Thyroid gland (tissue), 4 donors: ENCODE measurements at regions not wholly inside any gene's neighbourhood (a gene's known extent, or its start where the extent isn't known, plus 50 kb on each side); places are given as distances from the start of the nearest gene placed in this dataset.

ENCODE experiments used
- POLR2A ChIP-seq, 2 donors: fragments of 450-650 bp; IDR thresholded peaks; one replicate each; pipeline ENCODE4 v1.6.1; 2017; ENCODE audit warnings: antibody characterized with exemption in 2 of 2, mild to moderate bottlenecking in 2 of 2, moderate library complexity in 1 of 2
- TF ChIP-seq, protein P1 (sequence below), 6 experiments: fragments of 200-600 bp in 3 of 6; fragments of 450-650 bp in 3 of 6; sonication (generic) in 3 of 6; IDR thresholded peaks; one replicate each; pipeline ENCODE4 v1.5.1; 2016 to 2019; ENCODE audit warnings: antibody characterized with exemption in 6 of 6, mild to moderate bottlenecking in 2 of 6, inconsistent platforms in 1 of 6, moderate library complexity in 1 of 6

DNA sequence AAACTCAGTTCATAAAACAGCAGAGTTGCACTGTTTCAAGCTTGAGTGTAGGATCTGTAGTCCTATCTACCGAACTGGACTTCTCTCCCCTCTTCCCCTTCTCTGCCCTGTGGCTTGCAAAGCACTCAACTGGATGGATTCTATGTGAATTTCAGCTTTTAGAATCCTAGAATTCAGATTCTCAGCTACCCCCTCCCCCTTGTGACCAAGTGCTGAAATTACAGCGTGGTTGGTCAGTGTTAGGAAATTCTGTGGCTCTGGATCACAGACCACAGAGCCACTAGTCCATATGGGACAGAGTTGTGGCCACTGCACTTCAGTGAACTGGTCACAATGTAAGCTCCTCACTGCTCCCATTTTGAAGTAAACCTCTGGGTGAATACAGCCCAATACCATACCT lies 64.6 kb upstream of the TRPC5 start:
- TF ChIP-seq POLR2A (IDR thresholded peaks at IDR 0.05), result no peak
- TF ChIP-seq, protein P1, sequence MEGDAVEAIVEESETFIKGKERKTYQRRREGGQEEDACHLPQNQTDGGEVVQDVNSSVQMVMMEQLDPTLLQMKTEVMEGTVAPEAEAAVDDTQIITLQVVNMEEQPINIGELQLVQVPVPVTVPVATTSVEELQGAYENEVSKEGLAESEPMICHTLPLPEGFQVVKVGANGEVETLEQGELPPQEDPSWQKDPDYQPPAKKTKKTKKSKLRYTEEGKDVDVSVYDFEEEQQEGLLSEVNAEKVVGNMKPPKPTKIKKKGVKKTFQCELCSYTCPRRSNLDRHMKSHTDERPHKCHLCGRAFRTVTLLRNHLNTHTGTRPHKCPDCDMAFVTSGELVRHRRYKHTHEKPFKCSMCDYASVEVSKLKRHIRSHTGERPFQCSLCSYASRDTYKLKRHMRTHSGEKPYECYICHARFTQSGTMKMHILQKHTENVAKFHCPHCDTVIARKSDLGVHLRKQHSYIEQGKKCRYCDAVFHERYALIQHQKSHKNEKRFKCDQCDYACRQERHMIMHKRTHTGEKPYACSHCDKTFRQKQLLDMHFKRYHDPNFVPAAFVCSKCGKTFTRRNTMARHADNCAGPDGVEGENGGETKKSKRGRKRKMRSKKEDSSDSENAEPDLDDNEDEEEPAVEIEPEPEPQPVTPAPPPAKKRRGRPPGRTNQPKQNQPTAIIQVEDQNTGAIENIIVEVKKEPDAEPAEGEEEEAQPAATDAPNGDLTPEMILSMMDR (IDR thresholded peaks at IDR 0.05), result peak in 5 of 6 experiments; percentile 26 to 53 (median 45)
